ENCODE measurements at regions not wholly inside any gene's neighbourhood (a gene's known extent, or its start where the extent isn't known, plus 50 kb on each side); places are given as distances from the start of the nearest gene placed in this dataset.
"Not testable (repeated sequence)": the region's sequence is repeated elsewhere in the genome, so short reads cannot be mapped to it uniquely, and the experiment has no call there.

DNA sequence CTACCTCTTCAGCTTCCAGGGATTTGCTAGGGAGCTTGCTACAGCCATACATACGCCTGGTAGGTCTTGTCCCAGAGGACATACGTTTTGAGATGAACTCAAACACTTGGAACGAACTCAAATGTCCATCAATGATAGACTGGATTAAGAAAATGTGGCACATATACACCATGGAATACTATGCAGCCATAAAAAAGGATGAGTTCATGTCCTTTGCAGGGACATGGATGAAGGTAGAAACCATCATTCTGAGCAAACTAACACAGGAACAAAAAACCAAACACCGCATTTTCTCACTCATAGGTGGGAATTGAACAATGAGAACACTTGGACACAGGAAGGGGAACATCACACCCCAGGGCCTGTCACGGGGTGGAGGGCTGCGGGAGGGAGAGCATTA, 68.6 kb upstream of the SGK1 start:
- DNase-seq: not testable (repeated sequence)

DNA sequence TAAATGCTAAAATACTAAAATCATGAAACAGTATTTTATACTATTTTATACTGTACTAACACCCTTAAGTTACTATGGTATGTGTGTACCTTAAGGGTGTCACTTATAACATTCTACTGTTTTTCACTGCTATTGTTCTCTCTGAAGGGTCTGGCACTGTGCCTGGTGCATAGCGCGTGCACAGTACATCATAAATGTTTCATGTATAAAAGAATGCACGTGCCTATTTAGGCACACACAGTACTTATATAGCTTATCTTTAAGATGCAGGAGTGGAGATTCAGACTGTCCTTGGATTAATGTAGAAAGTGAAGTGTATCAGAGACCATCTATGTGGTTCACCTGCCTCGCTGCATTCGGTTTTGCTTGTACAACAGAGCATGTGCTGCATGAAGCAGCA, 64.0 kb upstream of the SGK1 start:
- DNase-seq: no peak

DNA sequence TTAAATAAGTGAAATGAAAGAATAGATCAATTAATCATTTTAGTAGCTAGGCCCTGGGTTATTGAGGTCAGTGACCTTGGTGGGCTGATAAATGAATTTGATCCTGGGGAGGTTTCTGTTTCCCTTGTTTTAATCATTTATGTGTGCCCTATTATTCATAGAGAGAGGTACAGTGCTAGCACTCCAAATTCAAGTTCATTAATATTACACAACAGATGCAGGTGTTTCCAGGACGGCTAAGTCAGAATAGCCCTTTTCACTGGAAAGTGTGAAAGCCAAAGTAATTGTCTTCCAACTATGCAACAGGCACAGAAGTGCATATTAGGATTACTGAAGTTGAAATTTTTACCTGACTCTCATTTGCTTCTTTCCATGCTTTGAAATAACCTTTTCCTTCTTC, 61.7 kb upstream of the SGK1 start:
- no peak for DNase-seq

DNA sequence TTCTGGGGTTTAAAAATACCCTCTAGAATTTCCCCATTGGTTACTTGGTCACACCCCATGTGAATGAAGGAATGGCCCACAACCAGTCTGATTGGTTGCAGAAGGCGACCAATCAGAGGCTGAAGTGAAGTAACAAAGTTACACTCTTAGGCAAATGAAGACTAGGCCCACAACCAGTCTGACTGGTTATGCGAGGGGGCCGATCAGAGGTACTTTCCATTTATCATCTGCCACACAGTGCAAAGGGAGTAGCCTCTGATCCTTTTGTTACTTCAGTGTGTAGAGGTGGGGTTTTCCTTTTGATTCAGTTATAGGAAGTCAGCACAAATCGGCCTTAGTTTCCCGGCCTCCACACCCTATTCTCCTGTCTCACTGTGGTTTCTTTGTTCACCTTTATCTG, 61.2 kb upstream of the SGK1 start:
- no peak for DNase-seq

DNA sequence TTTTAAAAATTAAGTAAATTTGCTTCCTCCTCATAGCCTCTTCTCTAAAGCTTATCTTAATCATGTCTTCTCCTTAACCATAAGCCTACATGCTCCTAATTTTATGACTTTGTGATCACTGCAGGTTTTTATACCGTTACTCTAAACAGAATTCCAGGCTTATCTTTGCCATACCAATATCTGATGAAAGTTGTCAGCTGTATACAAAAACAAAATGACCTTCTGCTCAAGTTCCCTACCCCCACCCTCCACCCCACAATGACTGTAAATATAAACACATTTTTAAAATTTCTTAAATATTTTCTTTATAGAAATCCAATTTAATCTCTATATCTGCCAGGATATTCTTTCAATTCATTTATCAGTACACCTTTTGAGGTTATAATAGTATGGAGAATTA, 60.5 kb upstream of the SGK1 start:
- DNase-seq: no peak

DNA sequence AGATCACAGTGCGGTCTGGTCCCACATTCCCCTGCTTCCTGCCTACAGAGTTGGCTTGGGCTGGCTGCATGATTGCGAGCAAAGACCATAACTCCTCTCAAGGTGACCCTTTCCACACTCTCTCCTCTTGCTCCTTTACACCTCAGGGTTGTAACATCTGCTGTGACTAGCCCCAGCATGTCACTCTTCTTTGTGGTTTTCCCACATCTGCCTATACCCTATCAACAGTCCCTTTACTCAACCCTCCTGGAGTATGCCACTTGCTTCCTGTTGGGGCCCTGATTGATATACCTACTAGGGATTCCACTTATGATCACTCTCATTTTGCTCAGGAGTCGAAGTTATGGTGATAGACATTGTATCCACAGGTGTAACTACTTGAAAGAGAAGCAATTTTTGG, 58.9 kb upstream of the SGK1 start:
- DNase-seq: no peak

DNA sequence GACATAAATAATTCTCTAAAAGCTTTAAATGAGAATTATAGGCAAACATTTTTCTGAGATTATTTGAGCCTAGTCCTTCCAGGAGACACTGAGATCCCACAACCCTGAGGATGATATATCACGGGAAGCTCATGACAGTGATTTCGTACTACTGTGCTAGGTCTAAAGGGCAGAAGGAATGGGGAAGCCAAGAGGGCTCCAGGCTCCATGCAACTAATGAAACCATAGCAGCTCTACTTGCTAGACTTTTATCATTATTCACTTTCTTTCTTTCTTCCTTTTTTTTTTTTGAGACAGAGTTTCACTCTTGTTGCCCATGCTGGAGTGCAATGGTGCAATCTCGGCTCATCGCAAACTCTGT, 57.3 kb upstream of the SGK1 start:
- DNase-seq: no peak

DNA sequence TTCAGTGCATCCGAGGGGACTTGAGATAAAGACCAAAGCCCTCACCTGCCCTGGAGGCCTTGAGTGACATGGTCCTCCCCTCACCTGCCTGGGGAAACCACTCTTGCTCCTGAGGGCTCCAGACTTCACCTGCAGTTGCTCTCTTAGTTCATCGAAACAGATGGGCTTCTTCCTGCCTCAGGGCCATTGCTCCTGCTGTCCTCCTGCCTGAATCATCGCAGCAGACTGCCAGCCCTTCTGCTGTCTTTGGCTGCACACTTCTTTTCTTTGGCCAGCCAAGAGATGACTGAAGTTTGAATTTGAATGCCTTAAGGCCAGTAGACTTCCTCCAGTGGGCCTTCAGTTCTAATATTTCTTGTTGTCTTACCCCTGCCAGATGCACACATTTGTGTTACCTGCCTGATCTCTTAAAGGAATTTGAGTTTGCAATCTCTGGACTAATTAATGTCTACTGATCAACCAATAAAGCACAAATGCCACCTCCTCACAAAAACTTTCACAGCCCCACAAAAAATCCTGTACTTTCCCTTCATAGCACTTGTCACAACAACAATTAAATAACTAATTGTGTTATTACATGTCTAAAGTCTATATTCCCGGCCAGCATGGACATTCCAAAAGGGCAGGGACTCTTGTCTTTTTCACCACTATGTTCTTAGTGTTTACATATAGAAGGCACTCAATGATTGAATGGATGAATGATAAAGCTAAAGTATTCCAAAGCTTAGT, 56.7 kb upstream of the SGK1 start:
- no peak for DNase-seq

DNA sequence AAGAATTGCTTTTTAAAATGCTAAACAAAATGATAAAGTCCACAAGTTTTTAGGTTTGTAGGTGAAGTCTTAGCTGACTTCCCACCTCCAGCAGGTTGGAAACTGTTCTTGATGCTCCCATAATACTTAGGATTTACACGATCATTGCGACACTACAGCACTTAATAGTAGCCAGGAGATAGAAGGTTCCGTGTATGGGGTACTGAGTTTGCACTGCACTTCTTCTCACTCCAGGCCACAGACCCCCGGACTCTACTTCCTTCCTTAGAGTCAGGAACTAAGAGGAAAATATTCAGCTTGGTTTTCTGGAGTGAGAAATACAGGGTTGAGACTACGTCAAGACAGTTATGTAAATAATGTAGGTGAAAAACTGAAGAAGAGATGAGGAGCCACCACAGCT, 56.1 kb upstream of the SGK1 start:
- DNase-seq: no peak

DNA sequence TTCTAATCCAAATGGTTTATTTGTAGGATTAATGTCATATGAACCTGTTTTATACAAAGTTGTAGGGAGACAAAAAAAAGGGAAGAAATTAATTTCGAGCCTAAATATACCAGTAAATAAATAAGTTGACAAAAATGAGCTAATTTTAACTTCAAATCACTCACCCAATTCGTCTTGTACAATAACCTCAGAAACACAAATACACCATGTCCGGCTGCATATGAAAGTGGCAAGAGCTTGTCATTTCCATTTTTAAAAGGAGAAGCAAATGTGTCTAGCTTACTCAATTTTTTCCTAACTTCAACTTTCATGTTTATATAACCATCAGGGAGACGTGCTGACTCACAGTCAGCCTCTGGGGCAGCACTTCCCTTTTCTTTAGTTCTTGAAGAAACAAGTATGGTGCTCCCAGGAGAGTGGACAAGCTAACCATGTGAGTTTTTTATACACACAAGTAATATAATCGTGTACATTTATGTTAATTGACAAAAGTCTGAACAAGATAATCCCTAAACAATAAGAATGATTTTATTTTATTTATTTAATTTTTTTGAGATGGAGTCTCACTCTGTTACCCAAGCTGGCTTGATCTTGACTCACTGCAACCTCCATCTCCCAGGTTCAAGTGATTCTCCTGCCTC, 55.5 kb upstream of the SGK1 start:
- DNase-seq: no peak

DNA sequence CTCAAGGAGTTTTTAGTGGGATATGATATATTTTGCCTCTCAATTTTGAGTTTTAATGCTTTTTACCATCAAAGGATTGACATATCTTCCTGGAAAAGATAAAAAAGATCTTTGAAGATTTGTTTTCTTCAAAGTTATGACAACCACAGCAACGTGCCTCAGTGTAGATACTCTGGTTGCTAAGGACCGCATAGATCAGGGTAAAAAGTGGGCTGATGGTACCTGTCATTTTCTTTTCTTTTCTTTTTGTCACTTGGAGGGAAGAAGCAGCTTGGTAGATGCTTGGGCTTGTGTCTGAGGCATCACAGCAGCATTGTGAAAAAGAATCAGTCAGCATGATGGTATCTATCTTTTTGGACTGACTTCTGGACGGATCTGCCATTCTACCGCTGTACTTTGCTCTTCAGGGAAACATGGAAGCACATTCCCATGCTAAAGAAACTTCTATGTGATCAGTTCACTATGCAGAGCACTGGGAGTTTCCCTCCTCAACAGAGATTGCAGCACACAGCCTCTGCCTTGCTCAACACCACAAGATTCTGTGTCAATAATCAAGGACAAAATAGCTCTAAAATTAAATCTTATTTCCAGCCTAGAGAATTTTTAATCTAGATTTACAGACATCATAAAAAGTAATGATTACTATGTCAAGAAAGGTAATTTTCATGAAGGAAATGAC, 54.8 kb upstream of the SGK1 start:
- no peak for DNase-seq

DNA sequence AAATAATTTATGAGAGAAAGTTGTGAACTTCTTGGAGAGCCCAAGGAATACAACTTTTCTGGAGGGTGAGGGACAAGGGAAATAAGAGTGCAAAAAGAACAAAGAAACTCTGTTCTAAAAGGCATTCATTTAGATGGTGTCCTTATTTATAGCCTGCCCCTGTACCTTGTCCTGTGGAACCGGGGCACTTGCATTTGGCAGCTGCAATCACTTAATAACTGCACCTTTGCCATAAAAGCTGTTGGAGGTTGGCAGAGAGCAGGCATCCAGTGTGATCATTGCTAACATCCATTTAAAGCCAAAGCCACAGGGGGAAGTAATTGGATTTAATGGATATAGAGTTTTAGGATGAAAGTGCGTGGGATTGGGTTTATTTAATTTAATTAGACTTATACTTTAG, 50.8 kb upstream of the SGK1 start:
- no peak for DNase-seq

Measured in NCI-H2081 treated with DMSO at 0.1 percent for 48 hours (cell line).